Omental fat pad (tissue), 3 donors: ENCODE measurements at regions not wholly inside any gene's neighbourhood (a gene's known extent, or its start where the extent isn't known, plus 50 kb on each side); places are given as distances from the start of the nearest gene placed in this dataset.
"Not testable (repeated sequence)": the region's sequence is repeated elsewhere in the genome, so short reads cannot be mapped to it uniquely, and the experiment has no call there.

ENCODE experiments used
- ATAC-seq: fragments of 150-250 bp; one replicate; pipeline ENCODE4 v1.9.1; 2016; ENCODE audit warnings: mild to moderate bottlenecking, moderate library complexity; ENCODE audit not compliant: low FRiP score
- DNase-seq: peaks from one replicate; pipeline ENCODE4 v3.0.0-alpha.2; 2019; ENCODE audit warnings: low spot score
- CTCF ChIP-seq, 3 donors: fragments of 450-650 bp; IDR thresholded peaks; one replicate each; pipeline ENCODE4 v1.5.1; 2016 to 2017; ENCODE audit warnings: antibody characterized with exemption in 3 of 3, mild to moderate bottlenecking in 3 of 3, moderate library complexity in 2 of 3

- TF ChIP-seq CTCF (IDR thresholded peaks at IDR 0.05), result no peak
- ATAC-seq (no peak), DNase-seq (no peak)
Observed at GRCh38 chr2:128595763-128596395, 277.2 kb upstream of the HS6ST1 start.

- ATAC-seq (no peak), DNase-seq (no peak)
- no peak for TF ChIP-seq CTCF (IDR thresholded peaks at IDR 0.05)
Observed at GRCh38 chr2:128596396-128597120, 277.9 kb upstream of the HS6ST1 start.

- ATAC-seq, result no peak
- DNase-seq, result no peak
- no peak for TF ChIP-seq CTCF (IDR thresholded peaks at IDR 0.05)
Observed at GRCh38 chr2:128597121-128597762, 278.6 kb upstream of the HS6ST1 start.

GRCh38 chr2:128598260-128598659 is 279.6 kb upstream of the HS6ST1 start:
- DNase-seq, ATAC-seq: not testable (repeated sequence)

- ATAC-seq (no peak), DNase-seq (no peak)
- TF ChIP-seq CTCF (IDR thresholded peaks at IDR 0.05), result no peak
Observed at GRCh38 chr2:128598862-128599441, 280.3 kb upstream of the HS6ST1 start.

- ATAC-seq (no peak), DNase-seq (no peak)
- no peak for TF ChIP-seq CTCF (IDR thresholded peaks at IDR 0.05)
Observed at GRCh38 chr2:128599700-128600099, 281.0 kb upstream of the HS6ST1 start.

GRCh38 chr2:128600581-128601297 is 282.1 kb upstream of the HS6ST1 start:
- no peak for DNase-seq
- TF ChIP-seq CTCF (IDR thresholded peaks at IDR 0.05), result no peak
- ATAC-seq, result no peak
